HG03342 (cell line): ENCODE measurements at regions not wholly inside any gene's neighbourhood (a gene's known extent, or its start where the extent isn't known, plus 50 kb on each side); places are given as distances from the start of the nearest gene placed in this dataset.
"Not testable (repeated sequence)": the region's sequence is repeated elsewhere in the genome, so short reads cannot be mapped to it uniquely, and the experiment has no call there.

Experiments used
- ATAC-seq: cut with Tn5 transposase; IDR thresholded peaks from one replicate; pipeline ENCODE4 v1.9.1; 2021; ENCODE audit warnings: mild to moderate bottlenecking, moderate library complexity; ENCODE audit not compliant: unreplicated experiment

GRCh38 chr13:40026741-40027140 lies 371.3 kb downstream of the COG6 start:
- ATAC-seq: peak; percentile 31

DNA sequence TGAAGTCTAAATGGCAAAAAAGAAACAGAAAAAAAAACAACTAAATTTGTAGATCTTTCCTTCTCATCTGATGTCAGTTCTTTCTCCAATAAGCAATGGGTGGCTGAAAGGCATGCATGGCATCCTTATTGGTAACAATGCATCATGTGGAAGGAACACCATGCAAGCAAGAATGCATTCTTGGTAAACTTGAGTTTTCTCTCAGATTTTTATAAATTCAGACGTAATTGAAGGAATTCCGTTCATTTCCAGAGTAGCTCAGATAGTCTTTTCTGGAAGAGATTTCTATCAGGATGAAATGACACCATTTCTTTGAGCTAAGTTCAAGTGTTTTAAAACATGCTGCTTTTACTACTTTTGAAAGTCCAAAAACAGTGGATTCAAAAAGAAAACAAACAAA lies 373.0 kb downstream of the COG6 start:
- no peak for ATAC-seq

- ATAC-seq: no peak
Measured at GRCh38 chr13:40031031-40031430, 375.6 kb downstream of the COG6 start.

DNA sequence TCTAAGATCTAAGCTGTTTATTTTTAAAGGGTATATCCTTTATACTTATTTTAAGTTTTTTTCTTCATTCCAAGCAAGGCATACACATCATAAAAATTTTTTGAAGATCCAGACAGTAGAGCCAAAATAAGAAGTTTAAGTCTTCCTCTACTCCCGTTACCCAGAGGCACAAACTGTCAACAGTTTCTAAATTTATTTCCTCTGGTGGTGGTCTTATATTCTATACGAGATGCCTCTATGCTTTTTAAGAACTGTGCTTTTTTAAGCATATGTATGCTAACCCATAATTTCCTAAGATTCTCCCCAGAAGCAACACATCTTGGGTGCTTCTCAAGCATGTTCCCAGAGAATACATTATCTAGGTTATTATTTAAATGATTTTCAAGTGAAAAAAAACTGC lies 383.6 kb downstream of the COG6 start:
- ATAC-seq: no peak

GRCh38 chr13:40042991-40043390 lies 387.5 kb downstream of the COG6 start:
- ATAC-seq: no peak

DNA sequence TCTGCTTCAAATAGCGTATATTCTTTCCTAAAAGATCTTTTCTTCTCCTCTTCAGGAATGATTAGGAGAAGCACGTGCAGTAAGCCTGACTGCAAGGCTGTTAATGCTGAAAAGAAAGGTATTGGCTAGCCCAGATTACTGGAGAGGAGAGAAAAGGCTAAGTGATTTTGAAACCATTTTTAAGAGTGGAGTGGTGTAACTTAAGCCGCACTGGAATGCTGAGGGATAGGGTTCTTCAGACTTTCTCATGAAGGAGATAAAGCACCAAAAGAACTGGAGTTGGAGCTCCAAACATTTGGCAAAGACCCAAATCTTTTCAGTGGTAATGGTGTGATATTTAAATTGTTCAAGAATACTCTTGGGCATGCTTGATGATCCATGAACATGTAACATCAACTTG lies 388.3 kb downstream of the COG6 start:
- no peak for ATAC-seq

- ATAC-seq: peak; percentile 82
Measured at GRCh38 chr13:40047322-40047771, 391.9 kb downstream of the COG6 start.

DNA sequence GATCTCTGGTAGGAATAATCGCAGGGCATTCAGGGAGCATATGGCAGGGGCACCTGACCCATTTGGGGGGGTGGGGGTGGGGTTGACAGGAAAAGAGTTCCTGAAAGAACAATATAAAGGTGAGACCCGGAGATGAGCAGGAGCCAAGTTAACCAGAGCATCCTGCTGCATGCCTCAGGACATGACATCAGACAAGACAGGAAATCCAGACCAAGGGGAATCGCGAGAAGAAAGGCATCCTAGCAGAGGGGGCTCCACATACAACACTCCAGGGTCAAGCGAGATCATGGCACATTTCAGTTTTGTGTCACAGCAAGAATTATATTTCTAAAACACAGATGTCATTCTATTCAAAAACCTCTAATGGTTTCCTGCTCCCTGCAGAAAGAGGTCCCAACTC lies 393.1 kb downstream of the COG6 start:
- ATAC-seq: no peak

GRCh38 chr13:40052954-40053353 lies 397.5 kb downstream of the COG6 start:
- ATAC-seq: no peak

DNA sequence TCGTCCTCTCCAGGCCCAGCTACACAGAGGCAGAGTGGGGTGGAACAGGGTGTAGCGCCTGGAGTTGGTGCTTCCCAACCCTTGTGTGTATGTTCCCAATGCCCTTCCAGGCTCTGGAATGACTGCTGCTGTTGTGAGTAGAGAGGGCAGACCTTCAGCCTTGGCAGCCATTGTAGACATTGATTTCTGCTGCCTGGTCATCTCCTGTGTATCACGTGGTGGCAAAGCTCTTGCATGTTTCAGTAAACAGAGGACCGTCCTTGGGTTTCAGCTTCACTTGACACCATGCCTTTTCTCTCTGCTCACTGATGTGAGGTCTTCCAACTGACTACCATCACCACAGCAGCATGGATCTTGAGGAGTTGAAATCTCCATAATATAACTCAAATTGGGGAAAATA lies 397.9 kb downstream of the COG6 start:
- ATAC-seq: no peak

- not testable (repeated sequence) for ATAC-seq
Measured at GRCh38 chr13:40054422-40054821, 399.0 kb downstream of the COG6 start.

DNA sequence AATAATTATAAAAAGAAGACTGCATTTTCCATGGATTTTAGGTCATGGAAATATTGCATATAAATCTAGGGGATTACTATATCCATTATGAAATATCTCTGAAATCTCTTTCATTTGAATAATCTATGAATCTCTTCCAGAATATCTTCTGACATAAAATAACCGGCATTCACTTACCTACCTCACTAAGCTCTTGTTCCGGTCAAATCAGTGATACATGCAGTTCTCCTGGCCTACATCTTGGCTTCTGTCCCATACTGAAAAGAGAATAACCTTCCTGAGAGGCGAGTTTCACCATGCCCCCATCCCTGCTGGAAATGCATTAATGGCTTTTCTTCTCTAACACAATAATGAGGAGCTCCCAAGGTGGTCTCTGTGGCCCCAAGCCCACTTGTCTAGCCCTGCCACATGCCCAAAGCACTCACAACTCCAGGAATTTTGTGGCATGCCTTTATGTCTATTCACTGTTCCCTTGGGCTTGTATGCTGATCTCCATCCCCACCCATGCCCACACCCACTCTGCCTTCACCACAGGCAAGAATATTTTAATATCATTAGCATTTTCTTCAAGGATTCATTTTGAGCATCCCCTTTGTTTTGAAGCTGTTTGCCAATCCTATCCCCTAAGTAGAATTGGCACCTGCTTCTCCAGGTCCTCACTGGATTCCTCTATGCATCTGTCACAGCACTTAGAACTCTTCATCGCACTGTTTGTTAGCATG lies 401.6 kb downstream of the COG6 start:
- ATAC-seq: no peak

- ATAC-seq: no peak
Measured at GRCh38 chr13:40058757-40059236, 403.3 kb downstream of the COG6 start.

- no peak for ATAC-seq
Measured at GRCh38 chr13:40059540-40060232, 404.2 kb downstream of the COG6 start.

DNA sequence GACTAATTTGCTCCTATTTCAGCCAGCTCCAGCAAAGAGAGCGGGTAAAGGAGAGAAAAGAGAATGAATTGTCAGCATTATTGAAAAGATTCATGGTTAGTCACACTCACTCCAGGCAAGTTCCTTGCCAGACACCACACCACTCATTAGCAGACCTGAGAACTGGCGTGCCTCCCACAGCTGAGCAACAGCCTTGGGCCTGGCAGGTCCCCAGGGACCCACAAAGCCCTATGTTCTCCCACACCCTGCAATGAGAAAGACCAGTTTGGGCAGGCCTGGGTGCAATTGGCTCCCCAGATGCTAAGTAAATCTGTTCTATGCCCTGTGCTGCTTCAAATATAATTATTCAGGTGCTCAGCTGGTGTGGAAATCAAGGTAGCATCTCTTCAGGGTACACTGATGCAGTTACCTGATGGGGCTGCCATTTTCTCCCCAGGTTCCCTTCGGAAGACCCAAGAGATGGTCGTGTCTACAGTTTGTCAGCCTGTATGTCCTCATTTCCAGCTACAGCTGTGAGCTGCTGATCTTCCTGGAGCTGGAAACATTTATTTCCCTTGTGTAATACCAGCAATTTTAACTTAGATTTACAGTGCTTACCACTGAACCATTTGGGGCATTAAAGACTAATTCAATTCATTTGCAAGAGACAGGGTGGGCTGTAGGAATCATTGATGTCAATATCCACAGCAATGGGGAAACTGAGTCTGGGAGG lies 405.0 kb downstream of the COG6 start:
- ATAC-seq: peak; percentile 55

DNA sequence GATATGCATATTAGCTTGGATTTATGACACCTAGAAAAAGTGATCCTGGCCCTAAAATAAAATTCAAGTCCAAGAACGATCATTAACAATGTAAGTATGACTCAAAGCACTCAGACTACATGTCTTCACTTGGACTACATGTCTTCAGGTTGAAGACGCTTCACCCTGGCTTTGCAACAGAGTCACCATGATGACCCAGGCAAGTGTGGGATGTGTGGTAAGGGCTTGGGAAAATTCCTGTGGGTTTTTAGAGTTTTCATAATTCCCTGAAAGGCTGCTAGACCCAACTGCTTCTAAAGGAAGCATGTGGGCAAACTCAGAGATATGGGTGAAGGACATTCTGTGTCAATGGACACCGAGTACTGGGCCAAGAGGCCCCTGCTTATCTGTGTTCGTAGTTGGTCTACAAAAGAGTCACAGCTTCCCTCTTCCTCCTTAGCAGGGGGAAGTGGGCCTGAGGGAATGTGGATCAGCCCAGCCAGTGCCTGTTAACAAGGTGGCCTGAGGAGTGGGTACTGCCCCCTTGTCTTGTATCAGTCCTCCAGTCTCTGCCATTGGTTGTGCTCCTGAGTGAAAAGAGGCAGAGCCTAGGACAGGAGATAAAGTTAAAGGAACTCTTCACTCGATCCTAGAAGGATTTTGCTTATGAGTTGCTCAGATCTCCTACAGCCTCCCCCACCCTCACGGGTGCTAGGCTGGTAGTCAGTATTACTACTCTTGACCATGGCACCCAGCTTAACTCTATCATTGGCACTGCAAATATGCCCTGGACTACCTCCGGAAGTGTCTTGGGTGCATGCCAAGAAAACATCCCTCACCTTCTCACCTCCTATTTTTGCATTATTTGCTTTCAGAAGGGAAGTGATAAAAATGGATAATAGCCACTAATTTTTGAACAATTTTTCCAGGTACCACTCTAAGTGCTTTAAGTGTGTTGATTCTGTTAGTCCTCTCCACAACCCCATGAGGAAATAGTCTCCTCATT lies 406.3 kb downstream of the COG6 start:
- no peak for ATAC-seq

GRCh38 chr13:40063278-40063698 lies 407.8 kb downstream of the COG6 start:
- no peak for ATAC-seq

DNA sequence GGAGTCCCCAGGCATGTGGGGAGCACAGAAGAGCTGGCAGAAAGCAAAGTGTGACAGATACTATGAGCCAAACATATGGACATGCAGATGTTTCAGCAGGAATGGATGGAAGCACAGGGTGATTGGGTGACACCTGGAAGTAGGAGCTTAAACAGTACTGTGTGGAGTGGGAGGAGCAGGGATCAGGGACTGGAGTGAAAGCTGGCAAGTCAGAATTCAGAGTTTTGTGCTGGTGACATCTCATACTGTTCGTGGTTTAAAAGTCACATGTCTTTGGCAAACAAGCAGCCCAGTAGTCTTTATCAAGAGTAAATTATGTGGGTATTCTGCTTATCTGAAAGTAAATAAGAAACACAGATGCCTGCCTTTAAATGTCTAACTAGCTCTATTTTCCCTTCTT lies 408.2 kb downstream of the COG6 start:
- no peak for ATAC-seq

GRCh38 chr13:40064154-40065097 lies 409.0 kb downstream of the COG6 start:
- no peak for ATAC-seq
